Stromal cell of bone marrow (primary cell): ENCODE measurements at regions not wholly inside any gene's neighbourhood (a gene's known extent, or its start where the extent isn't known, plus 50 kb on each side); places are given as distances from the start of the nearest gene placed in this dataset.
"Not testable (repeated sequence)": the region's sequence is repeated elsewhere in the genome, so short reads cannot be mapped to it uniquely, and the experiment has no call there.

Experiments
- DNase-seq: peaks from one replicate; pipeline ENCODE4 v3.0.0-alpha.2; 2012; ENCODE audit warnings: low read depth

GRCh38 chr17:70523426-70523825, 354.1 kb downstream of the KCNJ2 start:
- no peak for DNase-seq

DNA sequence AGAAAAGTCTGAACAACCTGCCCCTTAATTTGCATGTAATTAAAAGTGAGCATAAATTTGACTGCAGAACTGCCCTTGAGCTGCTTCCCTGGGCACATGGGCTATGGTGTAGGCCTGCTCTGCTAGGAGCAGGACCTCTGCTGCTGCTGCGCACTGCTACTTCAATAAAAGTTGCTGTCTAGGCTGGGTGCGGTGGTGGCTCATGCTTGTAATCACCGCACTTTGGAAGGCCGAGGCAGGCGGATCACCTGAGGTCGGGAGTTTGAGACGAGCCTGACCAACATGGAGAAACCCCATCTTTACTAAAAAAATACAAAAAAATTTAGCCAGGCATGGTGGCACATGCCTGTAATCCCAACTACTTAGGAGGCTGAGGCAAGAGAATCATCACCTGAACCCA, 355.7 kb downstream of the KCNJ2 start:
- DNase-seq: not testable (repeated sequence)

DNA sequence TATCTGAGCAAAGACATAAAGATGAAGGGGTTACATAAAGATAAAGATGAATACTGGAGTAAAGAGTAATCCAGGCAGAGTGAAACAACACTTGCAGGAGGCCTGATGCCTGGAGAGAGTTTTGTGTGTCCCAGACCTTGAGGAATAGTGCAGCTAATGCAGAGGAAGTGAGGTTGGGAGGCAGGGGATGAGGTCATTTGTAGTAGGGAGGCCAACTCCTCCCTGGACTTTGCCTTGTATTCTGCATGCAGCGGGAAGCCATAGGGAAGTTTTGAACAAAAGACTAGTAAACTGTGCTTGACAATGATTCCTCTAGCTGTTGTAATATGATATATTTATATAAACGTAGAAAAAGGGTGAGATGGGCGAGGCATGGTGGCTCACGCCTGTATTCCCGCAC, 356.6 kb downstream of the KCNJ2 start:
- DNase-seq: no peak

GRCh38 chr17:70527364-70527888, 358.1 kb downstream of the KCNJ2 start:
- DNase-seq: no peak

DNA sequence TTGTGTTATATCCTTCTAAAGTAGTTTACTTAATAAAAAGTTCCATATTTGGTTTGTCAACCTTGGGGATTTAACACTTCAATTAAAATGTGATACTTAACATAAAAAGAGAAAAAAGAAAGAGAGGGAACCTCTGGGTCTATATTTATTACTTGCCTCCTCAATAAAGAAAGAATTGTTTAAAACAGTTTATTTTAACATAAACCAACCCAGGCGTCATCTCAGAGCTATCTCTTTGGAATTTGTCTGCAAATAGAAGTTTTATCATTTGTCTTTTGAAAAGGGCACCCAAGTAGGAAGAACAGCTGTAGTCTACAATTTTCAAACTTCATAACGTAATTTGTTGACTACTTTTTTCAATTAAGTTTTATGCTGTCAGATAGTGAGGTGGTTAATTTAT, 364.1 kb downstream of the KCNJ2 start:
- no peak for DNase-seq

- no peak for DNase-seq
Observed at GRCh38 chr17:70535986-70536385, 366.7 kb downstream of the KCNJ2 start.

- DNase-seq: no peak
Observed at GRCh38 chr17:70539132-70539924, 370.0 kb downstream of the KCNJ2 start.

DNA sequence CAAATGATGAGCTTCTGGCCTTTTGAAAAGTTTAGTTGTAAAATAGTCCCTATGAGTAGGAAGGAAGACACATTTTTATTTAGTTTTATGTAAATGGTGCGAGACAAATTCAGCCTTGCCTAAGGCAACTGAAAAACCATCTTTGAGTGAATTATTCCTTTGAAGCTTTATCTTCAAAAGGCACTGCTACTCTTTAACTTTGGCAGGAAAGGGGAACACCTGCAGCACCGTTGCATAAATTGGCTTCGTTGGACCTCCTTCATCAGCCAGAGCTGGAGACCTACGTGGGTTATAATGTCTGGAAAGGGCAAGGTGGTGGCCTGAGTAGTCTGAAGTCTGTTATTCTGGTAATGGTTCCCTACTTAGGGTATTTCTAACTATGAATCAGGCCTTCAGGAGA, 373.5 kb downstream of the KCNJ2 start:
- DNase-seq: no peak

GRCh38 chr17:70544317-70544716, 375.0 kb downstream of the KCNJ2 start:
- DNase-seq: no peak

DNA sequence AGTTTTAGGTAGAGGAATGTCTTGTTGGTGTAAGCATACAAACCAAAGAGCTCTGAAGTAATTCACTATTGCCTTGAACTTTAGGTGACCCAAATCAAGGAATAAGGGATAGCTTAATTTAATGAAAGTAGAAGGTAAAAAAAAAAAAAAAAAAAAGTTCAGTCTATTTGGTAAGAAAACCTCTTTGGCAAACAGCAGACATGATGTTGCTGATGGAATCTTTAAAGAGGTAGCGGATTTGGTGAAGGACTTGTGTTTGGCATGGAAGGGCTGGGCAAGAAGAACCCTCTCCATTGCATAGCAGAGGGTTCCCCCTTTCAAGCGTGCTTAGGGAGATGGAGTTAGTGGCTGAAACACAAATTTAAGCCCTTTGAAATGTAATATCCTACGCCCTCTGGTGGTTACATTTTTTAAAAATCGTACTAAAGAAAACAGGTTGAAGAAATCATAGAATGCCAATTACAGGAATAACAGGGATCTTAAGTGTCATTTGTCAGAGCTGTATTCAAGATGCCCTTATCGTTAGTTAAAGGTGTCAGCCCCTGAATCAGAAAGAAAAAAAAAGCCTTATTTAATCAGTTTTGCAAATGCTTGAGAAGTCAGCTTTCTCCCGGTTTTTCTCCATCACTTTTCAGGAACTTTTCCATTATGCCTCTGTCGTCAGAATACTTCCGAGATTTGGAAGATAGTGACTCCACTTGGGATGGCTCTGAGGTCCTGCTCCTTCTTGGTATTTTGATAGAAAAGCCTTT, 383.1 kb downstream of the KCNJ2 start:
- peak; percentile 18 for DNase-seq

DNA sequence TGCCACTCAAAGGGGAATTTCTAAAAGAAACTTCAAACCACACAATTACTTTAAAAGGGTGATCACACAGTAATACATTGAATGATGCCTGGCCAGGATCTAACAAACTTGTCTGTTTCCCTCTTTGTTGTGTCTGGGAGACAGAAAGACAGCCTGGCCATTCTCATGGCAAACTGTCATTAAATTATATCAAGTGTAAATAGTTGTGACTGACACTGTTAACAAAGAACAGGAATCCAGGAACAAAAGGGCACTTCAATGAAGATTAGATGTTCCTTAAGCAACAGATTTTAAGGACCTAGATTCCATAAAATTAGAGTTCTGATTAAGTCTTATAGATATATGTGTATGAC, 383.6 kb downstream of the KCNJ2 start:
- DNase-seq: no peak

- DNase-seq: no peak
Observed at GRCh38 chr17:70555723-70556122, 386.4 kb downstream of the KCNJ2 start.

GRCh38 chr17:70558821-70559220, 389.5 kb downstream of the KCNJ2 start:
- DNase-seq: no peak

DNA sequence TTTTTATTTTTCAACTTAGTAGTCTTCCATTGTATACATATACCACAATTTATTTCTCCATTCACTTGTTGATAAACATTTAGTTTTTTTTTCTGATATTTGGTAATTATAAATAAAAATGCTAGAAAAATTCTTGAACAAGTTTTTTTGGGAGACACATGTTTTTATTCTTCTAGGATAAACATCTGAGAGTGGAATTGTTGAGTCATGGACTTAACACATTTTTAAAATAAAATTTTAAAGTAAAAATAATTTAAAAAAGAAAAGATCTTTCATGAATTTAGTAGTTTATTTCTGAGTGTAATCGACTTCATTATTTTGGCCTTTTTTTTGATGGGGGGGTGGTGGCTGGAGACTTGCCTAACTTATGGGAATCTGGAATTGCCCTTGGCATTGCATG, 391.1 kb downstream of the KCNJ2 start:
- DNase-seq: no peak

- no peak for DNase-seq
Observed at GRCh38 chr17:70562137-70562536, 392.8 kb downstream of the KCNJ2 start.

GRCh38 chr17:70563281-70563820, 394.0 kb downstream of the KCNJ2 start:
- peak; percentile 19 for DNase-seq

- peak; percentile 25 for DNase-seq
Observed at GRCh38 chr17:70564006-70564620, 394.8 kb downstream of the KCNJ2 start.

DNA sequence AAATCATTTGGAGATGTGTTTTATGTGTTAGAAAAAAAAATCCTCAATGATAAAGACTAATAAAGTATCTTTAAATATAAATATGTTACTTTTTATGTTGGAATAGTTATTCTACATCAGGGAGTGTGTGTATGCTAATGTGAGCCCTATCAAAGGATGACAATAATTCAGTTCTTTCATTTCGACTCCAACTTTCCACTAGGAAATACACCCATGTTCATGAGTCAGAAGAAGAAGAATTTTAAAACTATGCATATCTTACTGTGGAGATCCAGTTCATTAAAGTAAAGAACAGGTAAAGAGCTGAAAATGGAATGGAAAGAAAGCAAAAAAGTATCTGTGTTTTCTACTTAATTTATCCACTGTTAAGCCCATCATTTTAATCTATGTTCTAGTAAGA, 399.8 kb downstream of the KCNJ2 start:
- DNase-seq: no peak

- DNase-seq: no peak
Observed at GRCh38 chr17:70577456-70577855, 408.1 kb downstream of the KCNJ2 start.

DNA sequence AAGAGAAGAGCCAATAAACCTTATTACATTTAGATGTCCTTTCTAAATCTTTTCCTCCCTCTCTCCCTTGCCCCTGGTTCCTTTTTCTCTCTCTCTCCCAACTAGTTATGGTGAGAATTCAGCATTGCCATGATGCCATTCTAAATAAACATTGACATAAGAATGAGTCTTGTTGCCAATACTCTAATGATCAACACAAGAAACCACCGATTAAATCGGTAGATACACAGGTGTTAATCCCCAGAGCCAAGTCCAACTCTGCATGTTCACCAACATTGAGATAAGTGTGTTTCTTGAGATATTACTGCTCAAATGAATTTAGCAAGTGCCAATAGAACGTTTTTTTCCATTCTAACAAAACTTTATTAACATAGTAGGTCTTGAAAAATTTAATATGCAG, 412.1 kb downstream of the KCNJ2 start:
- no peak for DNase-seq

GRCh38 chr17:70582777-70583176, 413.4 kb downstream of the KCNJ2 start:
- DNase-seq: no peak

- DNase-seq: no peak
Observed at GRCh38 chr17:70584255-70584654, 414.9 kb downstream of the KCNJ2 start.

- DNase-seq: no peak
Observed at GRCh38 chr17:70588003-70588402, 418.7 kb downstream of the KCNJ2 start.
